GM12878 (cell line): ENCODE measurements at regions not wholly inside any gene's neighbourhood (a gene's known extent, or its start where the extent isn't known, plus 50 kb on each side); places are given as distances from the start of the nearest gene placed in this dataset.

Source experiments
- ATAC-seq: fragments of 200-7000 bp; cut with Tn5 transposase; 3 replicates; pipeline ENCODE4 v1.9.1; 2020; ENCODE audit warnings: mild to moderate bottlenecking, moderate library complexity
- BruUV-seq: library from RNA; stranded (reverse); fragments of 400-500 nt; replicated peaks from 2 replicates; lab custom pipeline; 2021; lab: Mats Ljungman, UMichigan
- CTCF ChIA-PET: fragments of 300-600 bp; sonication (Branson Sonifier 250); formaldehyde crosslinking; extraction: SDS; loops from one replicate; lab custom pipeline; 2021; ENCODE audit warnings: inconsistent platforms; lab: Yijun Ruan, JAX
- POLR2A ChIA-PET: fragments of 350-600 bp; formaldehyde crosslinking; extraction: SDS; loops from one replicate; lab custom pipeline; 2021; ENCODE audit warnings: inconsistent platforms; lab: Charles Lee
- RAD21 ChIA-PET: fragments of 300-600 bp; sonication (Branson Sonifier 250); formaldehyde crosslinking; loops from one replicate; lab custom pipeline; 2023; ENCODE audit warnings: antibody characterized with exemption; ENCODE audit not compliant: unreplicated experiment; lab: Charles Lee
- SMC1A ChIA-PET: fragments of 300-600 bp; sonication (Branson Sonifier 250); formaldehyde crosslinking; loops from one replicate; lab custom pipeline; 2023; ENCODE audit not compliant: unreplicated experiment, uncharacterized antibody; lab: Charles Lee
- DNase-seq: peaks from one replicate; pipeline ENCODE4 v3.0.0-alpha.2; 2011; ENCODE audit warnings: low read depth, low spot score
- FAIRE-seq: peaks from 3 replicates; lab custom pipeline; 2011; peaks lifted over from hg19 to GRCh38; lab: Jason Lieb, UNC
- H2AFZ ChIP-seq: 2 replicates; pipeline ENCODE4 v1.6.0; 2011; ENCODE audit warnings: low read depth, low read length, control low read depth; ENCODE audit not compliant: control insufficient read depth
- H3K27ac ChIP-seq: 2 replicates; pipeline ENCODE4 v1.5.1; 2011; ENCODE audit warnings: control low read depth; ENCODE audit not compliant: control insufficient read depth, insufficient read depth
- H3K27me3 ChIP-seq, 2 experiments: replicated peaks in 1 of 2; 2 replicates each; pipeline versions ENCODE4 v1.6.0 to v1.6.1; 2011; ENCODE audit warnings: low read length in 1 of 2; ENCODE audit not compliant: control insufficient read depth in 2 of 2, insufficient read depth in 2 of 2
- H3K36me3 ChIP-seq, 2 experiments: 2 replicates each; pipeline ENCODE4 v1.5.1; 2011; ENCODE audit warnings: low read length in 1 of 2; ENCODE audit not compliant: control insufficient read depth in 2 of 2, insufficient read depth in 2 of 2
- H3K4me1 ChIP-seq: 2 replicates; pipeline ENCODE4 v1.6.1; 2011; ENCODE audit warnings: mild to moderate bottlenecking, low read length, moderate library complexity, mixed read lengths; ENCODE audit not compliant: control insufficient read depth, insufficient read depth
- H3K4me2 ChIP-seq: 2 replicates; pipeline ENCODE4 v1.6.0; 2011; ENCODE audit warnings: control low read depth; ENCODE audit not compliant: control insufficient read depth, insufficient read depth
- H3K4me3 ChIP-seq: fragments of 200-600 bp; sonication (generic); 2 replicates; pipeline ENCODE4 v1.5.1; 2016
- H3K79me2 ChIP-seq: 2 replicates; pipeline ENCODE4 v1.6.0; 2011; ENCODE audit warnings: low read length; ENCODE audit not compliant: control insufficient read depth, insufficient read depth
- H3K9ac ChIP-seq: 2 replicates; pipeline ENCODE4 v1.8.0; 2011; ENCODE audit warnings: low read length, control low read depth, mixed read lengths; ENCODE audit not compliant: control insufficient read depth, insufficient read depth
- H3K9me3 ChIP-seq: replicated peaks from 3 replicates; pipeline ENCODE4 v1.5.1; 2011; ENCODE audit warnings: mild to moderate bottlenecking, low read length; ENCODE audit not compliant: control insufficient read depth, insufficient read depth
- H4K20me1 ChIP-seq: 2 replicates; pipeline ENCODE4 v1.6.0; 2011; ENCODE audit not compliant: control insufficient read depth, insufficient read depth
- CEBPB ChIP-seq, 2 experiments: fragments of 150-350 bp in 1 of 2; IDR thresholded peaks; 2 replicates each; pipeline ENCODE4 v1.6.1; 2012 to 2014; ENCODE audit warnings: low read depth in 2 of 2, low read length in 2 of 2, borderline replicate concordance in 1 of 2, inconsistent platforms in 1 of 2
- CREM ChIP-seq: IDR thresholded peaks from 2 replicates; pipeline ENCODE4 v1.6.1; 2014; ENCODE audit warnings: antibody characterized with exemption, low read depth
- CUX1 ChIP-seq: IDR thresholded peaks from 2 replicates; pipeline ENCODE4 v1.6.1; 2012; ENCODE audit warnings: improper control_type of control experiment, low read depth, low read length; ENCODE audit not compliant: insufficient replicate concordance
- DPF2 ChIP-seq: fragments of 450-650 bp; IDR thresholded peaks from 2 replicates; pipeline ENCODE4 v1.6.1; 2017; ENCODE audit warnings: mild to moderate bottlenecking
- EP300 ChIP-seq, 2 experiments: fragments of 150-350 bp in 1 of 2; IDR thresholded peaks; 2 replicates each; pipeline ENCODE4 v1.6.1; 2011 to 2012; ENCODE audit warnings: low read depth in 2 of 2, low read length in 2 of 2, borderline replicate concordance in 1 of 2, improper control_type of control experiment in 1 of 2, inconsistent platforms in 1 of 2; ENCODE audit not compliant: control insufficient read depth in 1 of 2
- ETV6 ChIP-seq, 2 experiments: fragments of 450-650 bp in 1 of 2; IDR thresholded peaks in 1 of 2; conservative IDR thresholded peaks in 1 of 2; 2 replicates each; pipeline ENCODE4 v1.6.1; 2014; ENCODE audit warnings: antibody characterized with exemption in 1 of 2, borderline replicate concordance in 1 of 2, low read depth in 1 of 2, mild to moderate bottlenecking in 1 of 2, moderate library complexity in 1 of 2
- HCFC1 ChIP-seq: fragments of 150-350 bp; IDR thresholded peaks from 2 replicates; pipeline ENCODE4 v1.6.1; 2014; ENCODE audit warnings: low read length
- IRF3 ChIP-seq: fragments of 450-650 bp; IDR thresholded peaks from 2 replicates; pipeline ENCODE4 v1.6.1; 2014; ENCODE audit warnings: mild to moderate bottlenecking
- MLLT1 ChIP-seq: fragments of 450-650 bp; IDR thresholded peaks from 2 replicates; pipeline ENCODE4 v1.6.1; 2016; ENCODE audit warnings: mild to moderate bottlenecking
- TARDBP ChIP-seq: IDR thresholded peaks from 2 replicates; pipeline ENCODE4 v1.6.1; 2016; ENCODE audit warnings: borderline replicate concordance
- WGBS: methylation state at CpG from one replicate; pipeline ENCODE4 v1.1.6; 2016; ENCODE audit warnings: low lambda C conversion rate; ENCODE audit not compliant: insufficient replicate concordance, insufficient coverage; ENCODE audit errors: missing lambda C conversion rate; 5-methylcytosine and 5-hydroxymethylcytosine counted together
- in situ Hi-C: fragments of 300-500 bp; cut with MboI; formaldehyde crosslinking; loops from 9 replicates; pipeline ENCODE4 v1.14.3; 2018; ENCODE audit warnings: mixed read lengths
- intact Hi-C: fragments of 100-400 bp; cut with micrococcal nuclease; formaldehyde crosslinking; loops from one replicate; pipeline ENCODE4 v1.14.2; 2022; ENCODE audit not compliant: unreplicated experiment

- H3K27me3 ChIP-seq, result peaks cover 3 to 8% of the 10 kb centered on the region in 2 experiments
- no peak overlapping the region for H3K27ac ChIP-seq
- in situ Hi-C loops, result no loop called here
- no peaks in the 10 kb centered on the region for H3K9me3 ChIP-seq
- H3K4me3 ChIP-seq, result no peak overlapping the region
- no peaks in the 10 kb centered on the region for H3K79me2 ChIP-seq
- no peaks in the 10 kb centered on the region for H3K4me1 ChIP-seq
- ChIA-PET CTCF (no interaction called here), POLR2A (no interaction called here), RAD21 (no interaction called here), SMC1A (no interaction called here)
- FAIRE-seq (no peak), ATAC-seq (no peak), DNase-seq (no peak)
- BruUV-seq, result no TSS peak
- WGBS, result 53% methylated on average over 11 of the region's 11 CpGs
- intact Hi-C loops, result no loop called here
- H3K4me2 ChIP-seq, result no peak overlapping the region
- no peak overlapping the region for H3K9ac ChIP-seq
- H3K36me3 ChIP-seq, result no peaks in the 10 kb centered on the region
- TF ChIP-seq HCFC1 (no peak), DPF2 (no peak), MLLT1 (no peak), CEBPB (IDR thresholded peaks at IDR 0.05; ENCODE audit: borderline replicate concordance in 1 of 2, low read depth in 2 of 2, low read length in 2 of 2) (no peak), CREM (no peak), ETV6 (conservative IDR thresholded peaks at IDR 0.05 in 1 of 2, IDR thresholded peaks at IDR 0.05 in 1 of 2; ENCODE audit: borderline replicate concordance in 1 of 2, low read depth in 1 of 2) (no peak), EP300 (IDR thresholded peaks at IDR 0.05; ENCODE audit: borderline replicate concordance in 1 of 2, control insufficient read depth in 1 of 2, low read depth in 2 of 2, low read length in 2 of 2) (no peak), IRF3 (no peak), CUX1 (no peak), TARDBP (no peak)
- no peak overlapping the region for H2AFZ ChIP-seq
- no peaks in the 10 kb centered on the region for H4K20me1 ChIP-seq
These were observed 311.0 kb upstream of the TNRC6C start for GRCh38 chr17:77647531-77647930.
